ENCODE measurements at regions not wholly inside any gene's neighbourhood (a gene's known extent, or its start where the extent isn't known, plus 50 kb on each side); places are given as distances from the start of the nearest gene placed in this dataset.

DNA sequence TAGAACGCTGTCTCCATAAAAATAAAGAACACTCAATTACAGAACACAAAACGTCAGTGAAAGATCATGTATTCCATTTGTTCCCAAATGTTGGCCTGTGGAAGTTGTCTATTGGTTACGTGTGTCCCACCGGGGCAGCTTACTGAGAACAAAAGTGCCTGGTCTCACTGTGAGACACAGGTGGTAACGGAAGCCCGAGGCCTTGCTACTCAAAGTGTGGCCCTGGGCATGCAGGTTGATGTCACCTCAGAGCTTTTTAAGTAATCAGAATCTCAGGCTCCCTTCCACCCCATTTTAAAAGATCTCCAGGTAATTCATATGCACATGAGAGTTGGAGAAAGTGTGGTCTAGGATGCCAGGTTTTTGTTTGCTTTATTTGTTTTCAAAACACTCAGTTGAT is 422.5 kb upstream of the OPRM1 start:
- no peak for TF ChIP-seq CAMTA2 (CRISPR knock-in tag; IDR thresholded peaks at IDR 0.05; ENCODE audit: borderline replicate concordance)
- TF ChIP-seq, protein P1, sequence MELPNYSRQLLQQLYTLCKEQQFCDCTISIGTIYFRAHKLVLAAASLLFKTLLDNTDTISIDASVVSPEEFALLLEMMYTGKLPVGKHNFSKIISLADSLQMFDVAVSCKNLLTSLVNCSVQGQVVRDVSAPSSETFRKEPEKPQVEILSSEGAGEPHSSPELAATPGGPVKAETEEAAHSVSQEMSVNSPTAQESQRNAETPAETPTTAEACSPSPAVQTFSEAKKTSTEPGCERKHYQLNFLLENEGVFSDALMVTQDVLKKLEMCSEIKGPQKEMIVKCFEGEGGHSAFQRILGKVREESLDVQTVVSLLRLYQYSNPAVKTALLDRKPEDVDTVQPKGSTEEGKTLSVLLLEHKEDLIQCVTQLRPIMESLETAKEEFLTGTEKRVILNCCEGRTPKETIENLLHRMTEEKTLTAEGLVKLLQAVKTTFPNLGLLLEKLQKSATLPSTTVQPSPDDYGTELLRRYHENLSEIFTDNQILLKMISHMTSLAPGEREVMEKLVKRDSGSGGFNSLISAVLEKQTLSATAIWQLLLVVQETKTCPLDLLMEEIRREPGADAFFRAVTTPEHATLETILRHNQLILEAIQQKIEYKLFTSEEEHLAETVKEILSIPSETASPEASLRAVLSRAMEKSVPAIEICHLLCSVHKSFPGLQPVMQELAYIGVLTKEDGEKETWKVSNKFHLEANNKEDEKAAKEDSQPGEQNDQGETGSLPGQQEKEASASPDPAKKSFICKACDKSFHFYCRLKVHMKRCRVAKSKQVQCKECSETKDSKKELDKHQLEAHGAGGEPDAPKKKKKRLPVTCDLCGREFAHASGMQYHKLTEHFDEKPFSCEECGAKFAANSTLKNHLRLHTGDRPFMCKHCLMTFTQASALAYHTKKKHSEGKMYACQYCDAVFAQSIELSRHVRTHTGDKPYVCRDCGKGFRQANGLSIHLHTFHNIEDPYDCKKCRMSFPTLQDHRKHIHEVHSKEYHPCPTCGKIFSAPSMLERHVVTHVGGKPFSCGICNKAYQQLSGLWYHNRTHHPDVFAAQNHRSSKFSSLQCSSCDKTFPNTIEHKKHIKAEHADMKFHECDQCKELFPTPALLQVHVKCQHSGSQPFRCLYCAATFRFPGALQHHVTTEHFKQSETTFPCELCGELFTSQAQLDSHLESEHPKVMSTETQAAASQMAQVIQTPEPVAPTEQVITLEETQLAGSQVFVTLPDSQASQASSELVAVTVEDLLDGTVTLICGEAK (IDR thresholded peaks at IDR 0.05) = no peak
- TF ChIP-seq, protein P1 (CRISPR knock-in tag; IDR thresholded peaks at IDR 0.05) = no peak
- no peak for TF ChIP-seq ZNF138 (CRISPR knock-in tag; IDR thresholded peaks at IDR 0.05; ENCODE audit: low read depth)
- TF ChIP-seq CHD2 (IDR thresholded peaks at IDR 0.05; ENCODE audit: low read depth, low read length) = no peak
- no peak for TF ChIP-seq WIZ (CRISPR knock-in tag; IDR thresholded peaks at IDR 0.05)
- TF ChIP-seq FOXA3 (CRISPR knock-in tag; IDR thresholded peaks at IDR 0.05) = no peak
- TF ChIP-seq, protein P2, sequence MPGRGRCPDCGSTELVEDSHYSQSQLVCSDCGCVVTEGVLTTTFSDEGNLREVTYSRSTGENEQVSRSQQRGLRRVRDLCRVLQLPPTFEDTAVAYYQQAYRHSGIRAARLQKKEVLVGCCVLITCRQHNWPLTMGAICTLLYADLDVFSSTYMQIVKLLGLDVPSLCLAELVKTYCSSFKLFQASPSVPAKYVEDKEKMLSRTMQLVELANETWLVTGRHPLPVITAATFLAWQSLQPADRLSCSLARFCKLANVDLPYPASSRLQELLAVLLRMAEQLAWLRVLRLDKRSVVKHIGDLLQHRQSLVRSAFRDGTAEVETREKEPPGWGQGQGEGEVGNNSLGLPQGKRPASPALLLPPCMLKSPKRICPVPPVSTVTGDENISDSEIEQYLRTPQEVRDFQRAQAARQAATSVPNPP (CRISPR knock-in tag; IDR thresholded peaks at IDR 0.05) = no peak
- no peak for TF ChIP-seq POLR2AphosphoS5 (IDR thresholded peaks at IDR 0.05; ENCODE audit: low read depth, low read length)
- TF ChIP-seq DMAP1 (CRISPR knock-in tag; IDR thresholded peaks at IDR 0.05) = no peak
- no peak for TF ChIP-seq GATAD2A (CRISPR knock-in tag; IDR thresholded peaks at IDR 0.05)
- no peak for TF ChIP-seq ZNF350 (CRISPR knock-in tag; IDR thresholded peaks at IDR 0.05; ENCODE audit: borderline replicate concordance, low read depth)
- TF ChIP-seq, protein P3, sequence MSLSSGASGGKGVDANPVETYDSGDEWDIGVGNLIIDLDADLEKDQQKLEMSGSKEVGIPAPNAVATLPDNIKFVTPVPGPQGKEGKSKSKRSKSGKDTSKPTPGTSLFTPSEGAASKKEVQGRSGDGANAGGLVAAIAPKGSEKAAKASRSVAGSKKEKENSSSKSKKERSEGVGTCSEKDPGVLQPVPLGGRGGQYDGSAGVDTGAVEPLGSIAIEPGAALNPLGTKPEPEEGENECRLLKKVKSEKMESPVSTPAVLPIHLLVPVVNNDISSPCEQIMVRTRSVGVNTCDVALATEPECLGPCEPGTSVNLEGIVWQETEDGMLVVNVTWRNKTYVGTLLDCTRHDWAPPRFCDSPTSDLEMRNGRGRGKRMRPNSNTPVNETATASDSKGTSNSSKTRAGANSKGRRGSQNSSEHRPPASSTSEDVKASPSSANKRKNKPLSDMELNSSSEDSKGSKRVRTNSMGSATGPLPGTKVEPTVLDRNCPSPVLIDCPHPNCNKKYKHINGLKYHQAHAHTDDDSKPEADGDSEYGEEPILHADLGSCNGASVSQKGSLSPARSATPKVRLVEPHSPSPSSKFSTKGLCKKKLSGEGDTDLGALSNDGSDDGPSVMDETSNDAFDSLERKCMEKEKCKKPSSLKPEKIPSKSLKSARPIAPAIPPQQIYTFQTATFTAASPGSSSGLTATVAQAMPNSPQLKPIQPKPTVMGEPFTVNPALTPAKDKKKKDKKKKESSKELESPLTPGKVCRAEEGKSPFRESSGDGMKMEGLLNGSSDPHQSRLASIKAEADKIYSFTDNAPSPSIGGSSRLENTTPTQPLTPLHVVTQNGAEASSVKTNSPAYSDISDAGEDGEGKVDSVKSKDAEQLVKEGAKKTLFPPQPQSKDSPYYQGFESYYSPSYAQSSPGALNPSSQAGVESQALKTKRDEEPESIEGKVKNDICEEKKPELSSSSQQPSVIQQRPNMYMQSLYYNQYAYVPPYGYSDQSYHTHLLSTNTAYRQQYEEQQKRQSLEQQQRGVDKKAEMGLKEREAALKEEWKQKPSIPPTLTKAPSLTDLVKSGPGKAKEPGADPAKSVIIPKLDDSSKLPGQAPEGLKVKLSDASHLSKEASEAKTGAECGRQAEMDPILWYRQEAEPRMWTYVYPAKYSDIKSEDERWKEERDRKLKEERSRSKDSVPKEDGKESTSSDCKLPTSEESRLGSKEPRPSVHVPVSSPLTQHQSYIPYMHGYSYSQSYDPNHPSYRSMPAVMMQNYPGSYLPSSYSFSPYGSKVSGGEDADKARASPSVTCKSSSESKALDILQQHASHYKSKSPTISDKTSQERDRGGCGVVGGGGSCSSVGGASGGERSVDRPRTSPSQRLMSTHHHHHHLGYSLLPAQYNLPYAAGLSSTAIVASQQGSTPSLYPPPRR (CRISPR knock-in tag; IDR thresholded peaks at IDR 0.05; ENCODE audit: borderline replicate concordance) = no peak
